ENCODE measurements at regions not wholly inside any gene's neighbourhood (a gene's known extent, or its start where the extent isn't known, plus 50 kb on each side); places are given as distances from the start of the nearest gene placed in this dataset.
"Not testable (repeated sequence)": the region's sequence is repeated elsewhere in the genome, so short reads cannot be mapped to it uniquely, and the experiment has no call there.

DNA sequence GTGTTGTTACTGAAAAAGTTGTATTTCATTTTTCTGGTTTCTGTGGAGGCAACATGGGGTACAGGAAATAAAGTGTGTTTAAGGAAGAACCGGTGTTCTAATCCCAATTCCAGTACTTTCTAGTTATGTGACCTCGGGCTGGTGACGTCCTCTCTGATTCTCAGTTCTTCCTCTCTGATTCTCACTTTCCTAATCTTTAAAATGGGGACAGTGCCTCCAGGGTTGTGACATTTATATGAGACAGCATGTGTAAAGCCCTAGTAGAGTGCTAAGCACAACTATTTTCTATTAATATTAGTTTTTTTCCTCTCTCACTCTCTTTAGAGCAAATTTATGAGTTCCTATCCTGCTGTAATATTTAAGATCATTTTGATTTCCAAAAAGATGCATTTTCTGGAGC, 50.9 kb upstream of the PTPDC1 start:
- no peaks in the 10 kb centered on the region for H3K9me3 ChIP-seq (replicated peaks; ENCODE audit: low read length)
- H3K27me3 ChIP-seq (ENCODE audit: control insufficient read depth, insufficient read depth, low read length): no peaks in the 10 kb centered on the region
- H3K36me3 ChIP-seq (ENCODE audit: insufficient read depth, low read length): no peaks in the 10 kb centered on the region
- H3K4me3 ChIP-seq (ENCODE audit: low read length): no peak overlapping the region
- H3K9ac ChIP-seq (ENCODE audit: low read depth, low read length): no peak overlapping the region
- H3K4me2 ChIP-seq (ENCODE audit: low read length): no peak overlapping the region
- H3K4me1 ChIP-seq (ENCODE audit: control insufficient read depth, insufficient read depth, low read length): peaks cover 14% of the 10 kb centered on the region

DNA sequence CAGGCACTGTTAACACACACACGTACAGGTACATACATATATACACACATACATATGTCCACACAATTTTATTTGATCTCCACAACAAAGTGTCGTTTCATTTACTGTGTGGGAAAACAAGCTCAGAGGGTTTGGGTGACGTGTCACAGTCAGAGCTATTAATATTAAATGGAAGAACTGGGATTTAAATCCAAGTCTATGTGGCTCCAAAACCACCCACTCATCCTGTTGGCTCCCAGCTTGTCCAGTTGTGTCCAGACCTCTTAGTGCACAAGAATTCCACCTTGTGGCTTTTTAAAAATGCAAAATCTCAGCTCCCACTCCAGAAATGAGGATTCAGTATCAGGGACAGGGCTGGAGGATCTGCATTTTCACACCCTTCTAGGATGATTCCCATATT, 52.3 kb upstream of the PTPDC1 start:
- Histone ChIP-seq H3K9ac (ENCODE audit: low read depth, low read length) (peak overlapping the region; percentile 90), H3K4me3 (ENCODE audit: low read length) (peak overlapping the region; percentile 85), H3K4me2 (ENCODE audit: low read length) (peak overlapping the region; percentile 88), H3K4me1 (ENCODE audit: control insufficient read depth, insufficient read depth, low read length) (peaks cover 14% of the 10 kb centered on the region), H3K9me3 (replicated peaks; ENCODE audit: low read length) (no peaks in the 10 kb centered on the region), H3K36me3 (ENCODE audit: insufficient read depth, low read length) (no peaks in the 10 kb centered on the region), H3K27me3 (ENCODE audit: control insufficient read depth, insufficient read depth, low read length) (no peaks in the 10 kb centered on the region)

GRCh38 chr9:94031380-94031779, 52.9 kb upstream of the PTPDC1 start:
- peak overlapping the region; percentile 90 for H3K9ac ChIP-seq (ENCODE audit: low read depth, low read length)
- H3K36me3 ChIP-seq (ENCODE audit: insufficient read depth, low read length): no peaks in the 10 kb centered on the region
- peak overlapping the region; percentile 88 for H3K4me2 ChIP-seq (ENCODE audit: low read length)
- H3K27me3 ChIP-seq (ENCODE audit: control insufficient read depth, insufficient read depth, low read length): no peaks in the 10 kb centered on the region
- H3K4me1 ChIP-seq (ENCODE audit: control insufficient read depth, insufficient read depth, low read length): peaks cover 14% of the 10 kb centered on the region
- no peaks in the 10 kb centered on the region for H3K9me3 ChIP-seq (replicated peaks; ENCODE audit: low read length)
- H3K4me3 ChIP-seq (ENCODE audit: low read length): peak overlapping the region; percentile 85

DNA sequence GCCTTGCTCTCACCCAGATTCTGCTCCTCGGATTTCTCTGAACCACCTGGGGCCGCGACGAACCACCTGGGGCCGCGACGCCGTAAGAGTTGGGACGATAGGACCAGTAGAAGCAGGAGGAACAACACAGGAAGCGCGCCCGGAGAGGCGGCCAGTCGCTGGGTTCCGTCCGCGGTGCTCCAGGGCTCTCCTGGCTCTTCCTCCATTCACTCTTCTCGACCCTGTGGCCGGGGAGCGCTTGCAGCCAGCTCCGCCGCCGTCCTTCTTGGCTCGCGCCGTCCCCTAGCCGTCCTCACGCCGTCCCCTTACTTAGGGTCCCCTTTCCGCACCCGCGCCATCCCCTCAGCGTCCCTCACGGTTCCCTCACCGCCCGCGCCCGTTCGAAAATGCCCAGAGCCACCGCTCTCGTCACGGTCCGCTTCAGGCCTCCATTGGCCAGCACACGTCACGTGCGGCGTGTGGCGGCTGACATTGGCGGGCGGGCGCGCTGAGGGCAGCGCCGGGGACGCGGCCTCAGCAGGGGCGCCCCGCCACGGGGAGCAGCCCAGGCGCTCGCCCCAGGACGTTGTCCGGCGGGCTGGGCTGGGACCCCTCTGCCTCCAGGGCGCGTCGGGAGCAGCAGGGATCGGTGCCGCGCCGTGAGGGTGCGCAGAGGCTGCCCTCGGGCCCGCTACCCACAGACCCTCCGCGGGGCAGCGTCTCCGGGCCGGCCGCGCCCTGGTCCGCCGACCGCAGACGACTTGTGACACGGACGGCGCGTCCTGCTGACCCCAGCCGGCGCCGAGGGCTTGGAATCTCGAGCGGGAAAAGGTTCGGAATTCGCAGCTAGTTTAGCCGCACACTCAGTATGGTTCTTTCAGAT, 53.7 kb upstream of the PTPDC1 start:
- H3K4me3 ChIP-seq (ENCODE audit: low read length): peak overlapping the region; percentile 85
- H3K36me3 ChIP-seq (ENCODE audit: insufficient read depth, low read length): no peaks in the 10 kb centered on the region
- H3K4me2 ChIP-seq (ENCODE audit: low read length): peak overlapping the region; percentile 88
- no peaks in the 10 kb centered on the region for H3K27me3 ChIP-seq (ENCODE audit: control insufficient read depth, insufficient read depth, low read length)
- peaks cover 14% of the 10 kb centered on the region for H3K4me1 ChIP-seq (ENCODE audit: control insufficient read depth, insufficient read depth, low read length)
- H3K9me3 ChIP-seq (replicated peaks; ENCODE audit: low read length): no peaks in the 10 kb centered on the region
- peak overlapping the region; percentile 90 for H3K9ac ChIP-seq (ENCODE audit: low read depth, low read length)

DNA sequence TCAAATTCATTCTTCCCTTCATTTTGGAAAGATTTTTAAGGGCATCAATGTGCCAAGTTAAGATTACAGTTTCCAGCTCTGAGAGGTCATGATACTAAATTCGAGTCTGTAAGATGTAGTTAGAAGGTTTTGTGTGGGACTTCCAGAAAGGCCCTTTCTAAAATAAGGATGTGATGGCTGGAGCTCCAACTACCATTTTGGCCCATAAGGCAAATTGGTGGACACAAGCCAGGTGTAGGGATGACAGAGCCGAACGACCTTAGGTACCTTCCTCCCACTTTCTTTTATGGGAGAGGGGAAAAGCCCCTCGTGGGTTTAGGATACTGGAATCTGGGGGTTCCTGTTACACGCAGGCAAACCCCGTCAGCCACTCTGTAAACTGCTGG, 54.3 kb upstream of the PTPDC1 start:
- Histone ChIP-seq H3K4me1 (ENCODE audit: control insufficient read depth, insufficient read depth, low read length) (peaks cover 14% of the 10 kb centered on the region), H3K27me3 (ENCODE audit: control insufficient read depth, insufficient read depth, low read length) (no peaks in the 10 kb centered on the region), H3K9me3 (replicated peaks; ENCODE audit: low read length) (no peaks in the 10 kb centered on the region), H3K9ac (ENCODE audit: low read depth, low read length) (peak overlapping the region; percentile 90), H3K4me2 (ENCODE audit: low read length) (peak overlapping the region; percentile 88), H3K4me3 (ENCODE audit: low read length) (peak overlapping the region; percentile 85), H3K36me3 (ENCODE audit: insufficient read depth, low read length) (no peaks in the 10 kb centered on the region)

DNA sequence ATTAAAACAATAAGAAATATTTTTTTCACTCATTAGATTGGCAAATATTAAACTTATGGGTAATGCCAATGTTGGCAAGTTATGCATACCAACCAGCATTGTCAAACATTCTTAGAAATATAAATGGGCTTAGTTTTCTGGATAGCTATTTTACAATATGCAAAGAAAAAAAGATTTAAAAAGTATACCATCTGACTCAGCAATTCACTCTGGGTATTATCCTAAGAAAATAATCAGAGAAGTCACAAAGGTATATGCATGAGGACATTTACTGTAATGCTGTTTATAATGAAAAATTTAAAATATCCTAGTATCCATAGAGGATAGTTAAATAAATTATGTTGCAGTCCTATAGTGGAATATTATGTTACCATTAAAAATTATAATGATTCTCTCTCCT, 57.4 kb upstream of the PTPDC1 start:
- no peaks in the 10 kb centered on the region for H3K9me3 ChIP-seq (replicated peaks; ENCODE audit: low read length)
- no peak overlapping the region for H3K4me3 ChIP-seq (ENCODE audit: low read length)
- peaks cover 8% of the 10 kb centered on the region for H3K4me1 ChIP-seq (ENCODE audit: control insufficient read depth, insufficient read depth, low read length)
- H3K27me3 ChIP-seq (ENCODE audit: control insufficient read depth, insufficient read depth, low read length): no peaks in the 10 kb centered on the region
- H3K9ac ChIP-seq (ENCODE audit: low read depth, low read length): no peak overlapping the region
- no peak overlapping the region for H3K4me2 ChIP-seq (ENCODE audit: low read length)
- no peaks in the 10 kb centered on the region for H3K36me3 ChIP-seq (ENCODE audit: insufficient read depth, low read length)

DNA sequence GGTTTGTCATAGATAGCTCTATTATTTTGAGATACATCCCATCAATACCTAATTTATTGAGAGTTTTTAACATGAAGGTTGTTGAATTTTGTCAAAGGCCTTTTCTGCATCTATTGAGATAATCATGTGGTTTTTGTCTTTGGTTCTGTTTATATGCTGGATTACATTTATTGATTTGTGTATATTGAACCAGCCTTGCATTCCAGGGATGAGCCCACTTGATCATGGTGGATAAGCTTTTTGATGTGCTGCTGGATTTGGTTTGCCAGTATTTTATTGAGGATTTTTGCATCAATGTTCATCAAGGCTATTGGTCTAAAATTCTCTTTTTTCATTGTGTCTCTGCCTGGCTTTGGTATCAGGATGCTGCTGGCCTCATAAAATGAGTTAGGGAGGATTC, 61.8 kb upstream of the PTPDC1 start:
- H3K4me3 ChIP-seq (ENCODE audit: low read length); H3K27me3 ChIP-seq (ENCODE audit: control insufficient read depth, insufficient read depth, low read length); H3K9me3 ChIP-seq (replicated peaks; ENCODE audit: low read length); H3K4me2 ChIP-seq (ENCODE audit: low read length); H3K9ac ChIP-seq (ENCODE audit: low read depth, low read length); H3K36me3 ChIP-seq (ENCODE audit: insufficient read depth, low read length); H3K4me1 ChIP-seq (ENCODE audit: control insufficient read depth, insufficient read depth, low read length): not testable (repeated sequence)

DNA sequence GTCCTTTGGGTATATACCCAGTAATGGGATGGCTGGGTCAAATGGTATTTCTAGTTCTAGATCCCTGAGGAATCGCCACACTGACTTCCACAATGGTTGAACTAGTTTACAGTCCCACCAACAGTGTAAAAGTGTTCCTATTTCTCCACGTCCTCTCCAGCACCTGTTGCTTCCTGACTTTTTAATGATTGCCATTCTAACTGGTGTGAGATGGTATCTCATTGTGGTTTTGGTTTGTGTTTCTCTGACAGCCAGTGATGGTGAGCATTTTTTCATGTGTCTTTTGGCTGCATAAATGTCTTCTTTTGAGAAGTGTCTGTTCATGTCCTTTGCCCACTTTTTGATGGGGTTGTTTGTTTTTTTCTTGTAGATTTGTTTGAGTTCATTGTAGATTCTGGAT, 63.4 kb upstream of the PTPDC1 start:
- H3K4me1 ChIP-seq (ENCODE audit: control insufficient read depth, insufficient read depth, low read length); H3K4me3 ChIP-seq (ENCODE audit: low read length); H3K36me3 ChIP-seq (ENCODE audit: insufficient read depth, low read length); H3K9me3 ChIP-seq (replicated peaks; ENCODE audit: low read length); H3K27me3 ChIP-seq (ENCODE audit: control insufficient read depth, insufficient read depth, low read length); H3K9ac ChIP-seq (ENCODE audit: low read depth, low read length); H3K4me2 ChIP-seq (ENCODE audit: low read length): not testable (repeated sequence)

DNA sequence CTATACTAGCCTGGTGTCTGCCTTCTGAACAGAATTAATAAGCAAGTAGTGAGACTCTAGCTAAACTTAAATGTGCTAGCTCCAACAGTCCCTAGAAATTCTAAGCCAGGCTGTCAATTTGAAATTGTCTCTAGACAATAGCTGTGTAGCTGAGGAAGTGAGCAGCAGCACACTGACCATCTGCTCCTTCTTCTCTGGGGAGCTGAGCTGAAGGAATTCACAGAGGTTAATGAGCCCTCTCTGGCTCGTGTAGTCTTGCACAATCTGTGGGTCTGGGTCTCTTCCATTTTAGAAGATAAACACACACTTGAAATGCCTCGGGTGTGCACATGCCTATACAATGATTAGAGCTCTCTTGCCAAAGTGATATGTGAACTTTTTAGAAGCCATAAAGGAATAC, 63.5 kb upstream of the BARX1 start:
- Histone ChIP-seq H3K4me2 (ENCODE audit: low read length) (no peak overlapping the region), H3K4me3 (ENCODE audit: low read length) (no peak overlapping the region), H3K36me3 (ENCODE audit: insufficient read depth, low read length) (no peaks in the 10 kb centered on the region), H3K4me1 (ENCODE audit: control insufficient read depth, insufficient read depth, low read length) (no peaks in the 10 kb centered on the region), H3K9me3 (replicated peaks; ENCODE audit: low read length) (no peaks in the 10 kb centered on the region), H3K9ac (ENCODE audit: low read depth, low read length) (no peak overlapping the region), H3K27me3 (ENCODE audit: control insufficient read depth, insufficient read depth, low read length) (no peaks in the 10 kb centered on the region)

DNA sequence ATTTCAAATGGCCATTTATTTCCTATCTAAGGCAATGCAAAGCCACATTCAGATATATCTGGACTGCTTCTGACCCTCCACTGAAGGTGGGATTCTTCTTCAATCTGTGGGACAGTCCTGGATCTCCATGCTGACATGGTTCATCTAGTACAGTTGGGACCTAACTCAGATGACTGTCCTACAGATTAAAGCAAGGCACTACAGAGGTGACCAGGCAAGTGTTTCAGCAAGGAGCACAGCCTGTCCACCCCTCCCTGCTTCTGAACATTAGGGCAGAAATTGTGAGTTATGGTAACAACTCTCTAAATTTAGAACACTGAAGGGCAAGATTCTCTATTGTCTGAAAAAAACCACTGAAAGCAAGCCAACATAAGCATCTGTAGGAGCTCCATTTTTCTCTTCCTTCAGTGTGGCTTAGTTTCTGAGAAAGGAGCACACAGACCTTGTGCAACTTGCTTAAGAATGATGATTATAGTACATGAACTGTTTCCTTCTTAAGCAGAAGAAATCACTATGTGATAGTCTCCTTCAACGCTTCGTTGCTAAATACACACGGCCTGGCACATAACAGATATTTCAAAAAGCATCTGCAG, 62.9 kb upstream of the BARX1 start:
- Histone ChIP-seq H3K27me3 (ENCODE audit: control insufficient read depth, insufficient read depth, low read length) (no peaks in the 10 kb centered on the region), H3K9ac (ENCODE audit: low read depth, low read length) (no peak overlapping the region), H3K9me3 (replicated peaks; ENCODE audit: low read length) (no peaks in the 10 kb centered on the region), H3K4me3 (ENCODE audit: low read length) (no peak overlapping the region), H3K4me2 (ENCODE audit: low read length) (no peak overlapping the region), H3K36me3 (ENCODE audit: insufficient read depth, low read length) (no peaks in the 10 kb centered on the region), H3K4me1 (ENCODE audit: control insufficient read depth, insufficient read depth, low read length) (no peaks in the 10 kb centered on the region)

DNA sequence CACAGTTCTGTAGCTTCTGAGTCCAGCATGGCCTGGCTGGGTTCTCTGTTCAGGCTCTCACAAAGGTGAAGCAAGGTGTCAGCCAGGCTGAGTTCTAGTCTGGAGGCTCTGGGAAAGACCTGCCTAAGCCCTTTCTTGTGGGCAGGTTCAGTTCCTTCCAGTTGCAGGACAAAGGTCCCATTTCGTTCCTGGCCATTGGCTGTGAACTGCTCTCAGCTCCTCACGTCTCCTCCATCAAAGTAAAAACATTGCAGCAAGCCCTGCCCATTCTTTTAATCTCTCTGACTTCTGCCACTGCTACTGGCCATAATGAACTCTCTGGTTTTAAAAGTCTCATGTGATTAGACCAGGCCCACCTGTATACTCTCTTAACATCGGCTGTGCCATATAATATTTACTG, 61.6 kb upstream of the BARX1 start:
- H3K9me3 ChIP-seq (replicated peaks; ENCODE audit: low read length): no peaks in the 10 kb centered on the region
- H3K4me1 ChIP-seq (ENCODE audit: control insufficient read depth, insufficient read depth, low read length): no peaks in the 10 kb centered on the region
- no peak overlapping the region for H3K9ac ChIP-seq (ENCODE audit: low read depth, low read length)
- H3K36me3 ChIP-seq (ENCODE audit: insufficient read depth, low read length): no peaks in the 10 kb centered on the region
- no peak overlapping the region for H3K4me3 ChIP-seq (ENCODE audit: low read length)
- no peak overlapping the region for H3K4me2 ChIP-seq (ENCODE audit: low read length)
- no peaks in the 10 kb centered on the region for H3K27me3 ChIP-seq (ENCODE audit: control insufficient read depth, insufficient read depth, low read length)

DNA sequence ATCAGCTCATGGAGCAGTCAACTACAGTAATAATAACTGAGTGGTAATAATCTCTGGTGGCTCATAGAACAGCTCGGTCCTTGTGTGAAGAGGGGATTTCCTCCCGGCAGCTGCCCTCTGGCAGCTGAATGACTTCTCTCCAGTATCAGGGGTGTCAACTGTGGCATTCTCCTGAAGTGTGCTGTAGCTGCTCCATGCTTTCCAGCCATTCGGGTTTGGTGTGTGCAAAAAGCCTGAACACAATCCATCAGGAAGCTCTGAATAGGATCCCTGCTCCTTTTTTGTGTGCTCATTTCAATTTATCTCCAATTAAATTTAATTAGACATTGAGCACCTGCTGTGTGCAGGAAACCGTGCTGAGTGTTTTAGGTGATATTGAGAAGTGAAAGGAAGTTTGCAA, 59.8 kb upstream of the BARX1 start:
- H3K36me3 ChIP-seq (ENCODE audit: insufficient read depth, low read length): no peaks in the 10 kb centered on the region
- H3K4me3 ChIP-seq (ENCODE audit: low read length): no peak overlapping the region
- no peaks in the 10 kb centered on the region for H3K9me3 ChIP-seq (replicated peaks; ENCODE audit: low read length)
- H3K27me3 ChIP-seq (ENCODE audit: control insufficient read depth, insufficient read depth, low read length): no peaks in the 10 kb centered on the region
- no peak overlapping the region for H3K4me2 ChIP-seq (ENCODE audit: low read length)
- H3K4me1 ChIP-seq (ENCODE audit: control insufficient read depth, insufficient read depth, low read length): no peaks in the 10 kb centered on the region
- H3K9ac ChIP-seq (ENCODE audit: low read depth, low read length): no peak overlapping the region
